ENCODE measurements at regions not wholly inside any gene's neighbourhood (a gene's known extent, or its start where the extent isn't known, plus 50 kb on each side); places are given as distances from the start of the nearest gene placed in this dataset.

DNA sequence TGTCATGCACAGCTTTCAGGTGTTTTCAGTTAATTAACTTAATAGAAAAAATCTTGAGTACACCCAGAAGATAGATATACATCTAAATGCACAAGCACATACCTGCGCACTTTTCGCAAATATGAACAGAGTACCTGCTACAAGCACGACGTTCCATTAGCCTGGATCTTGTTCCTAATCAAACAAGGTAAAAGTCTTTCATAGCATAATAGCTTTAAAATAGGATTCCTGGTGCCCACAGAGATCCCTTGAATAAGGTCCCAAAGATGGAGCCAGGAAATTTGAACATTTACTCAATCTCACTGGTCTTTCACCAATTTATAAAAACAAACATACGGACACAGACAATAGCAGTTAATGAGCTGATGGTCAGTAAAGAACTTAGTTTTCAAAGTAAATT lies 689.8 kb upstream of the CHORDC1 start:
- TF ChIP-seq EZH2phosphoT487 (IDR thresholded peaks at IDR 0.05; ENCODE audit: borderline replicate concordance, low read length): no peak
- TF ChIP-seq, protein P1, sequence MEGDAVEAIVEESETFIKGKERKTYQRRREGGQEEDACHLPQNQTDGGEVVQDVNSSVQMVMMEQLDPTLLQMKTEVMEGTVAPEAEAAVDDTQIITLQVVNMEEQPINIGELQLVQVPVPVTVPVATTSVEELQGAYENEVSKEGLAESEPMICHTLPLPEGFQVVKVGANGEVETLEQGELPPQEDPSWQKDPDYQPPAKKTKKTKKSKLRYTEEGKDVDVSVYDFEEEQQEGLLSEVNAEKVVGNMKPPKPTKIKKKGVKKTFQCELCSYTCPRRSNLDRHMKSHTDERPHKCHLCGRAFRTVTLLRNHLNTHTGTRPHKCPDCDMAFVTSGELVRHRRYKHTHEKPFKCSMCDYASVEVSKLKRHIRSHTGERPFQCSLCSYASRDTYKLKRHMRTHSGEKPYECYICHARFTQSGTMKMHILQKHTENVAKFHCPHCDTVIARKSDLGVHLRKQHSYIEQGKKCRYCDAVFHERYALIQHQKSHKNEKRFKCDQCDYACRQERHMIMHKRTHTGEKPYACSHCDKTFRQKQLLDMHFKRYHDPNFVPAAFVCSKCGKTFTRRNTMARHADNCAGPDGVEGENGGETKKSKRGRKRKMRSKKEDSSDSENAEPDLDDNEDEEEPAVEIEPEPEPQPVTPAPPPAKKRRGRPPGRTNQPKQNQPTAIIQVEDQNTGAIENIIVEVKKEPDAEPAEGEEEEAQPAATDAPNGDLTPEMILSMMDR (IDR thresholded peaks at IDR 0.05; ENCODE audit: low read depth, low read length, poor library complexity, severe bottlenecking): no peak

All from DOHH2 (cell line).